ENCODE measurements at regions not wholly inside any gene's neighbourhood (a gene's known extent, or its start where the extent isn't known, plus 50 kb on each side); places are given as distances from the start of the nearest gene placed in this dataset.

GRCh38 chr1:87977145-87977544 is 648.5 kb downstream of the LMO4 start:
- TF ChIP-seq CTCF (IDR thresholded peaks at IDR 0.05): no peak
- TF ChIP-seq ZFX (IDR thresholded peaks at IDR 0.05; ENCODE audit: borderline replicate concordance): no peak
